ENCODE measurements at regions not wholly inside any gene's neighbourhood (a gene's known extent, or its start where the extent isn't known, plus 50 kb on each side); places are given as distances from the start of the nearest gene placed in this dataset.

- TF ChIP-seq CTCF (conservative IDR thresholded peaks at IDR 0.05): no peak
- TF ChIP-seq EZH2 (IDR thresholded peaks at IDR 0.05; ENCODE audit: low read depth): no peak
Measured at GRCh38 chr1:228810878-228811711, 75.8 kb downstream of the RHOU start.

Data from PC-9 (cell line).